Stimulated activated CD4-positive, alpha-beta T cell treated with anti-CD3 and anti-CD28 coated beads, Interleukin-4, amount 100 ng/mL, for 4 hours (primary cell): ENCODE measurements at regions not wholly inside any gene's neighbourhood (a gene's known extent, or its start where the extent isn't known, plus 50 kb on each side); places are given as distances from the start of the nearest gene placed in this dataset.
"Not testable (repeated sequence)": the region's sequence is repeated elsewhere in the genome, so short reads cannot be mapped to it uniquely, and the experiment has no call there.

Source experiments
- DNase-seq, 2 experiments: peaks; one replicate each; pipeline ENCODE4 v3.0.0-alpha.2; 2020

- DNase-seq: no peak
These were observed 603.7 kb upstream of the CAMK1G start for GRCh38 chr1:208979776-208980175.

GRCh38 chr1:208980605-208981004, 602.9 kb upstream of the CAMK1G start:
- no peak for DNase-seq

GRCh38 chr1:208985231-208985630, 598.3 kb upstream of the CAMK1G start:
- no peak for DNase-seq

- DNase-seq: peak in 1 of 2 experiments; percentile 1
These were observed 594.7 kb upstream of the CAMK1G start for GRCh38 chr1:208988811-208989222.

- DNase-seq: no peak
These were observed 593.1 kb upstream of the CAMK1G start for GRCh38 chr1:208990456-208990855.

GRCh38 chr1:208997053-208997452, 586.5 kb upstream of the CAMK1G start:
- DNase-seq: not testable (repeated sequence)

- DNase-seq: no peak
These were observed 585.7 kb upstream of the CAMK1G start for GRCh38 chr1:208997726-208998312.

- no peak for DNase-seq
These were observed 574.9 kb upstream of the CAMK1G start for GRCh38 chr1:209008586-209008985.

- DNase-seq: no peak
These were observed 572.9 kb upstream of the CAMK1G start for GRCh38 chr1:209010475-209011230.

GRCh38 chr1:209012443-209013196, 570.9 kb upstream of the CAMK1G start:
- no peak for DNase-seq

GRCh38 chr1:209015092-209015491, 568.4 kb upstream of the CAMK1G start:
- DNase-seq: no peak

GRCh38 chr1:209021622-209022021, 561.9 kb upstream of the CAMK1G start:
- no peak for DNase-seq

- no peak for DNase-seq
These were observed 559.7 kb upstream of the CAMK1G start for GRCh38 chr1:209023790-209024189.

GRCh38 chr1:209029737-209030136, 553.8 kb upstream of the CAMK1G start:
- no peak for DNase-seq

GRCh38 chr1:209030454-209031167, 552.9 kb upstream of the CAMK1G start:
- no peak for DNase-seq

GRCh38 chr1:209037064-209037463, 546.5 kb upstream of the CAMK1G start:
- DNase-seq: no peak

GRCh38 chr1:209038316-209038715, 545.2 kb upstream of the CAMK1G start:
- DNase-seq: no peak

- no peak for DNase-seq
These were observed 544.8 kb upstream of the CAMK1G start for GRCh38 chr1:209038735-209039134.

- DNase-seq: no peak
These were observed 543.2 kb upstream of the CAMK1G start for GRCh38 chr1:209040351-209040750.

- DNase-seq: no peak
These were observed 541.6 kb upstream of the CAMK1G start for GRCh38 chr1:209041927-209042326.

GRCh38 chr1:209042413-209042812, 541.1 kb upstream of the CAMK1G start:
- no peak for DNase-seq

GRCh38 chr1:209045331-209046057, 538.0 kb upstream of the CAMK1G start:
- DNase-seq: no peak

- no peak for DNase-seq
These were observed 537.5 kb upstream of the CAMK1G start for GRCh38 chr1:209046058-209046417.
